ENCODE measurements at regions not wholly inside any gene's neighbourhood (a gene's known extent, or its start where the extent isn't known, plus 50 kb on each side); places are given as distances from the start of the nearest gene placed in this dataset.

DNA sequence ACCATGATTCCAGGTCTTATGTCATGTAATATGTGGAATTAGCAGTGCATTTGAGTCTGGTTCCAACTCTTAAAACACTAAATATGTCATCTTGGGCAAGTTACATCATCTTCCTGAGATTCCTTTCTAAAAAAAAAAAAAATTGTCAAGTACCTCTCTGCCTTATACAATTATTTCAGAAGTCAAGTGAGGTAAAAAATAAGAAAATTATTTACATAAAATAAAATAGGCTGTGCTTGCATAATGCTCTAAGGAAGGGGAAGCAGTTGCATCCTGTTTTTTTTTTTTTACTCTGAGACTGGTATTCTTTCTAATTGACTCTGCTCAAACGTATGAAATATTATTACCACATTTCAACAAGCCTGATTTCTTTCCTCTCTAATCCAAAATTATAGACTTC, 55.1 kb upstream of the SEMA3A start:
- Mint-ChIP-seq H3K36me3 (peaks cover 11% of the 10 kb centered on the region), H3K9me3 (peaks cover 6% of the 10 kb centered on the region), H3K4me3 (no peak overlapping the region), H3K27ac (no peak overlapping the region), H3K27me3 (no peaks in the 10 kb centered on the region), H3K4me1 (ENCODE audit: unreplicated experiment) (peaks cover 29% of the 10 kb centered on the region)
- TF ChIP-seq, protein P1, sequence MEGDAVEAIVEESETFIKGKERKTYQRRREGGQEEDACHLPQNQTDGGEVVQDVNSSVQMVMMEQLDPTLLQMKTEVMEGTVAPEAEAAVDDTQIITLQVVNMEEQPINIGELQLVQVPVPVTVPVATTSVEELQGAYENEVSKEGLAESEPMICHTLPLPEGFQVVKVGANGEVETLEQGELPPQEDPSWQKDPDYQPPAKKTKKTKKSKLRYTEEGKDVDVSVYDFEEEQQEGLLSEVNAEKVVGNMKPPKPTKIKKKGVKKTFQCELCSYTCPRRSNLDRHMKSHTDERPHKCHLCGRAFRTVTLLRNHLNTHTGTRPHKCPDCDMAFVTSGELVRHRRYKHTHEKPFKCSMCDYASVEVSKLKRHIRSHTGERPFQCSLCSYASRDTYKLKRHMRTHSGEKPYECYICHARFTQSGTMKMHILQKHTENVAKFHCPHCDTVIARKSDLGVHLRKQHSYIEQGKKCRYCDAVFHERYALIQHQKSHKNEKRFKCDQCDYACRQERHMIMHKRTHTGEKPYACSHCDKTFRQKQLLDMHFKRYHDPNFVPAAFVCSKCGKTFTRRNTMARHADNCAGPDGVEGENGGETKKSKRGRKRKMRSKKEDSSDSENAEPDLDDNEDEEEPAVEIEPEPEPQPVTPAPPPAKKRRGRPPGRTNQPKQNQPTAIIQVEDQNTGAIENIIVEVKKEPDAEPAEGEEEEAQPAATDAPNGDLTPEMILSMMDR (conservative IDR thresholded peaks at IDR 0.05) = no peak
- DNase-seq (ENCODE audit: extremely low spot score, unreplicated experiment) = no peak

DNA sequence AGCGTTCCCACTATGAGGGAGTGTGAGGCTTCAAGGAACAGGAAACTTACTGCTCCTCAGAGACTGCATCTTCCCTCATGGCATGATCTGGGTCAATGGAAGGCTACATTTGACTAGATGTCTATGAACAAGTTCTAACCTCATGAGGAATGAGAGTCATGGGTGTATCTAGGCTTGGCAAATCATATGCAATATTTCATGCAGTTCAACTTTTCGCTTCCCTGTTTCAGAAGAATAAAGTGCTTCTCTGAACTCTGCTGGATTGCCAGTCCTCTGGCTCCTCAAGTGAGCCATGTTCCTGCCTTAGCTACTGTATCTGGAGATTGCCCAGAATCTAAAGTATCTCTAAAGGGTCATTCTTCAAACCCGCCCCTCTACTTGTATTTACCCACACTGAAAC, 54.3 kb upstream of the SEMA3A start:
- TF ChIP-seq, protein P1 (conservative IDR thresholded peaks at IDR 0.05) = no peak
- H3K9me3 Mint-ChIP-seq = peaks cover 8% of the 10 kb centered on the region
- H3K27me3 Mint-ChIP-seq = no peaks in the 10 kb centered on the region
- peaks cover 29% of the 10 kb centered on the region for H3K4me1 Mint-ChIP-seq (ENCODE audit: unreplicated experiment)
- no peak for DNase-seq (ENCODE audit: extremely low spot score, unreplicated experiment)
- H3K36me3 Mint-ChIP-seq = peaks cover 11% of the 10 kb centered on the region
- H3K4me3 Mint-ChIP-seq = no peak overlapping the region
- H3K27ac Mint-ChIP-seq = peak overlapping the region; percentile 65

DNA sequence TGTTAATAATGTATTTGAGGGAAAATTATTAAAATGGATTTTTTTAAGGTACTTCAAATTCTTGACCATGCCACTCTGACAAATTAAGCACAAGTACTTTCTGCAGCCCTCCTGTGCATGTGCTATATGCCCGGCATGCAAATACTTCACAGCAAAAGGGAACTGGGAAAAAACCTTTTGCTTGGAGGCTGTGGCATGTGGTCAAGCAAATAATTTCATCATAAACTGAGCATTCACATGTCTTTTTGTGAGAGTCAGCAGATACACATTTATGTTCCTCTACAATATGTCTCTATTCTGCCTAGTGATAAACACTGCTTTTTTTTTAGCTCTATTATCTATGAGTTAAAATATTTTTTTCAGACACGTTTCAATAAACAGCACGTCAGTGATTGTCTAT, 53.7 kb upstream of the SEMA3A start:
- no peak overlapping the region for H3K4me3 Mint-ChIP-seq
- H3K36me3 Mint-ChIP-seq = peaks cover 15% of the 10 kb centered on the region
- no peak for DNase-seq (ENCODE audit: extremely low spot score, unreplicated experiment)
- H3K9me3 Mint-ChIP-seq = peaks cover 14% of the 10 kb centered on the region
- no peaks in the 10 kb centered on the region for H3K27me3 Mint-ChIP-seq
- no peak overlapping the region for H3K27ac Mint-ChIP-seq
- peaks cover 29% of the 10 kb centered on the region for H3K4me1 Mint-ChIP-seq (ENCODE audit: unreplicated experiment)
- TF ChIP-seq, protein P1 (conservative IDR thresholded peaks at IDR 0.05) = no peak

DNA sequence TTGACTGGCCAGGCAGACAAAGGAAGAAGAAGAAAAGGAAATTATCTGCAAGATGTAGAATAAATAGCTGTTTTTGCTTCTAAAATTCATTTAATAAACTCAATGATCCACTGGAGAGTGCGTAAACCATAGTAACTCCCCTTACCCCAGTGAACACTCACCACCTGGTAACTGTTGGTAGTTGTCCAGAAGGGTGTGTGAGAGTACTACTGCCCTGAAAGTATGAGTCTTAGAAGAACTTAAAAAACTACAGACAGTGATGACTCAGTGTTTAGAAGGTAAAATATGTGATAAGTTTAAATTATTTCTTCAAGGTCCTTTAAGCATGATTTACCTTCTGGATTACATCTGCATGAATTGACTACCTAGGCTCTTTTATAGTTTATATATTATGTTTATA, 53.0 kb upstream of the SEMA3A start:
- no peak overlapping the region for H3K27ac Mint-ChIP-seq

DNA sequence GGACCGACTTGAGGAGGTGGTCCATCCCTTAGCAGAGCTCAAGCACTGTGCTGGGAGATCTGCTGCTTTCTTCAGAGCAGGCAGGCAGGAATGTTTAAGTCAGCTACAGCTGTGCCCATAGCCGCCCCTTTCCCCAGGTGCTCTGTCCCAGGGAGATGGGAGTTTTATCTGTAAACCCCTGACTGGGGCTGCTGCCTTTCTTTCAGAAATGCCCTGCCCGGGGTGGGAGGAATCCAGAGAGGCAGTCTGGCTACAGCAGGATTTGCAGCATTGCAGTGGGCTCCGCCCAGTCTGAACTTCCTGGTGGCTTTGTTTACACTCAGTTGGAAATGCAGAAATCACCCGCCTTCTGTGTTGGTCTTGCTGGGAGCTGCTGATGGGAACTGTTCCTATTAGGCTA, 51.2 kb upstream of the SEMA3A start:
- Mint-ChIP-seq H3K36me3 (peaks cover 19% of the 10 kb centered on the region), H3K27me3 (no peaks in the 10 kb centered on the region), H3K9me3 (peaks cover 14% of the 10 kb centered on the region), H3K27ac (no peak overlapping the region), H3K4me3 (no peak overlapping the region), H3K4me1 (ENCODE audit: unreplicated experiment) (peaks cover 17% of the 10 kb centered on the region)
- TF ChIP-seq, protein P1 (conservative IDR thresholded peaks at IDR 0.05) = no peak
- DNase-seq (ENCODE audit: extremely low spot score, unreplicated experiment) = no peak

More for the DNA sequence above, 53.0 kb upstream of the SEMA3A start:
- peaks cover 14% of the 10 kb centered on the region for H3K9me3 Mint-ChIP-seq
- H3K27me3 Mint-ChIP-seq = no peaks in the 10 kb centered on the region
- H3K4me3 Mint-ChIP-seq = no peak overlapping the region
- H3K4me1 Mint-ChIP-seq (ENCODE audit: unreplicated experiment) = peaks cover 29% of the 10 kb centered on the region
- no peak for DNase-seq (ENCODE audit: extremely low spot score, unreplicated experiment)
- TF ChIP-seq, protein P1 (conservative IDR thresholded peaks at IDR 0.05) = no peak
- H3K36me3 Mint-ChIP-seq = peaks cover 15% of the 10 kb centered on the region

Data from type B pancreatic cell (in vitro differentiated cells).